Gastroesophageal sphincter (tissue), 3 donors: ENCODE measurements at regions not wholly inside any gene's neighbourhood (a gene's known extent, or its start where the extent isn't known, plus 50 kb on each side); places are given as distances from the start of the nearest gene placed in this dataset.

Experiments used
- CTCF ChIP-seq, 4 experiments: fragments of 200-600 bp in 2 of 4; fragments of 450-650 bp in 2 of 4; sonication (generic) in 1 of 4; IDR thresholded peaks; one replicate each; pipeline ENCODE4 v1.5.1; 2017 to 2019; ENCODE audit warnings: antibody characterized with exemption in 4 of 4, mild to moderate bottlenecking in 2 of 4, moderate library complexity in 2 of 4
- POLR2A ChIP-seq, 2 donors: fragments of 450-650 bp; IDR thresholded peaks; one replicate each; pipeline ENCODE4 v1.6.1; 2017; ENCODE audit warnings: antibody characterized with exemption in 2 of 2, mild to moderate bottlenecking in 2 of 2, moderate library complexity in 1 of 2
- POLR2AphosphoS5 ChIP-seq: sonication (generic); formaldehyde crosslinking; IDR thresholded peaks from one replicate; pipeline ENCODE4 v1.6.1; 2017; ENCODE audit warnings: antibody characterized with exemption

DNA sequence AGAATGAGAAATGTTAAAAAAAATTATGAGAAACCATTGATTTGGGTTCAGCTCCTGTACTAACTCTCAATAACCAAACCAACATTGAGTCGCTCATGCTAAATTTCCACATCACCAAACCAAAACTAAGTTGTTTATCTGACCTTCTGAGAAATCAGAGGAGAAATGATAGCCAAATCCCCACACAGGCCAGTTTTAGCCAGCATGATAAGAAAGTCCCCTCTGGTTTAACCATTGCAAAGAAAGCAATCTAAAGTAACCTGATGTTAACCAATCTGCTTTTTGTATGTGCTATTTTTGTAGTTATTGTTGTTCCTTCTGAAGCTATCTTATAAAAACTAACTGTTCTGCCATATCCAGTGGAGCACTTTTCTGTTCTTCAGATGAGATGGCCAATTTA is 599.7 kb downstream of the SLC16A7 start:
- no peak for TF ChIP-seq POLR2A (IDR thresholded peaks at IDR 0.05)
- no peak for TF ChIP-seq CTCF (IDR thresholded peaks at IDR 0.05)
- TF ChIP-seq POLR2AphosphoS5 = no peak
